ENCODE measurements at regions not wholly inside any gene's neighbourhood (a gene's known extent, or its start where the extent isn't known, plus 50 kb on each side); places are given as distances from the start of the nearest gene placed in this dataset.
A peak's percentile ranks its signal among the peaks of the same experiment; 100 is the strongest.
"Not testable (repeated sequence)": the region's sequence is repeated elsewhere in the genome, so short reads cannot be mapped to it uniquely, and the experiment has no call there.

- DNase-seq = not testable (repeated sequence)
Observed at GRCh38 chrX:71822314-71822713, 59.2 kb downstream of the CXorf49B start.

GRCh38 chrX:71823391-71824057, 60.4 kb downstream of the CXorf49B start:
- no peak for DNase-seq

- DNase-seq = no peak
Observed at GRCh38 chrX:71828086-71828485, 64.9 kb downstream of the CXorf49B start.

GRCh38 chrX:71838092-71838491, 72.6 kb upstream of the NHSL2 start:
- not testable (repeated sequence) for DNase-seq

GRCh38 chrX:71846429-71846828, 64.2 kb upstream of the NHSL2 start:
- DNase-seq = no peak

GRCh38 chrX:71852182-71852581, 58.5 kb upstream of the NHSL2 start:
- DNase-seq = no peak

- DNase-seq = peak; percentile 35
Observed at GRCh38 chrX:71859637-71860036, 51.0 kb upstream of the NHSL2 start.
